Thoracic aorta (tissue), 2 donors: ENCODE measurements at regions not wholly inside any gene's neighbourhood (a gene's known extent, or its start where the extent isn't known, plus 50 kb on each side); places are given as distances from the start of the nearest gene placed in this dataset.

Experiments used
- ATAC-seq: fragments of 150-250 bp; one replicate; pipeline ENCODE4 v1.8.0; 2017; ENCODE audit warnings: low read depth; ENCODE audit not compliant: insufficient number of reproducible peaks, low FRiP score
- DNase-seq: peaks from one replicate; pipeline ENCODE4 v3.0.0-alpha.2; 2020; ENCODE audit warnings: low spot score
- H3K27ac ChIP-seq, 2 donors: fragments of 200-600 bp; sonication (generic); 1 replicate in 1 of 2; 2 replicates in 1 of 2; pipeline ENCODE4 v1.5.1; 2016; ENCODE audit warnings: mild to moderate bottlenecking in 2 of 2, moderate library complexity in 2 of 2
- H3K27me3 ChIP-seq: fragments of 200-600 bp; sonication (generic); replicated peaks from 2 replicates; pipeline ENCODE4 v1.6.0; 2016; ENCODE audit warnings: mild to moderate bottlenecking; ENCODE audit not compliant: insufficient read depth
- H3K36me3 ChIP-seq: fragments of 200-600 bp; sonication (generic); one replicate; pipeline ENCODE4 v1.5.1; 2016
- H3K4me1 ChIP-seq, 2 donors: fragments of 200-600 bp; sonication (generic); 1 replicate in 1 of 2; 2 replicates in 1 of 2; pipeline versions ENCODE4 v1.5.1 to v1.6.0; 2016; ENCODE audit warnings: low read depth in 2 of 2, mild to moderate bottlenecking in 1 of 2; ENCODE audit not compliant: control insufficient read depth in 1 of 2
- H3K4me3 ChIP-seq: fragments of 200-600 bp; sonication (generic); 2 replicates; pipeline ENCODE4 v1.5.1; 2016; ENCODE audit warnings: mild to moderate bottlenecking
- H3K9me3 ChIP-seq: fragments of 200-600 bp; sonication (generic); 2 replicates; pipeline ENCODE4 v1.5.1; 2016
- CTCF ChIP-seq: fragments of 200-600 bp; sonication (generic); IDR thresholded peaks from one replicate; pipeline ENCODE4 v1.5.1; 2019; ENCODE audit warnings: antibody characterized with exemption

GRCh38 chr19:30762651-30763050 is 390.5 kb downstream of the ZNF536 start:
- ATAC-seq (no peak), DNase-seq (no peak)
- no peaks in the 10 kb centered on the region for H3K9me3 ChIP-seq
- no peak overlapping the region for H3K4me3 ChIP-seq
- no peak for TF ChIP-seq CTCF
- H3K4me1 ChIP-seq, result no peaks in the 10 kb centered on the region
- H3K27me3 ChIP-seq, result no peaks in the 10 kb centered on the region
- no peak overlapping the region for H3K27ac ChIP-seq
- H3K36me3 ChIP-seq, result no peaks in the 10 kb centered on the region

GRCh38 chr19:30760014-30760413 is 387.8 kb downstream of the ZNF536 start:
- ATAC-seq (no peak), DNase-seq (no peak)
- Histone ChIP-seq H3K36me3 (no peaks in the 10 kb centered on the region), H3K27ac (no peak overlapping the region), H3K4me1 (no peaks in the 10 kb centered on the region), H3K9me3 (no peaks in the 10 kb centered on the region), H3K27me3 (no peaks in the 10 kb centered on the region), H3K4me3 (no peak overlapping the region)
- TF ChIP-seq CTCF, result no peak

- no peaks in the 10 kb centered on the region for H3K27me3 ChIP-seq
- no peak overlapping the region for H3K27ac ChIP-seq
- DNase-seq (no peak), ATAC-seq (no peak)
- H3K4me1 ChIP-seq, result no peaks in the 10 kb centered on the region
- no peaks in the 10 kb centered on the region for H3K9me3 ChIP-seq
- H3K4me3 ChIP-seq, result no peak overlapping the region
- TF ChIP-seq CTCF, result no peak
- H3K36me3 ChIP-seq, result no peaks in the 10 kb centered on the region
Observed at GRCh38 chr19:30757837-30758617, 385.8 kb downstream of the ZNF536 start.

- ATAC-seq, result no peak
- H3K36me3 ChIP-seq, result no peaks in the 10 kb centered on the region
- H3K4me3 ChIP-seq, result no peak overlapping the region
- H3K27me3 ChIP-seq, result no peaks in the 10 kb centered on the region
- no peaks in the 10 kb centered on the region for H3K9me3 ChIP-seq
- no peaks in the 10 kb centered on the region for H3K4me1 ChIP-seq
- DNase-seq, result no peak
- H3K27ac ChIP-seq, result no peak overlapping the region
- no peak for TF ChIP-seq CTCF
Observed at GRCh38 chr19:30757104-30757836, 385.1 kb downstream of the ZNF536 start.

- TF ChIP-seq CTCF, result no peak
- Histone ChIP-seq H3K36me3 (no peaks in the 10 kb centered on the region), H3K27ac (no peak overlapping the region), H3K4me1 (no peaks in the 10 kb centered on the region), H3K27me3 (no peaks in the 10 kb centered on the region), H3K4me3 (no peak overlapping the region), H3K9me3 (no peaks in the 10 kb centered on the region)
- ATAC-seq, result no peak
- DNase-seq, result no peak
Observed at GRCh38 chr19:30755581-30755980, 383.4 kb downstream of the ZNF536 start.
